Head of caudate nucleus (tissue), 42 donors: ENCODE measurements at regions not wholly inside any gene's neighbourhood (a gene's known extent, or its start where the extent isn't known, plus 50 kb on each side); places are given as distances from the start of the nearest gene placed in this dataset.

Experiments
- DNase-seq, 42 donors: peaks; one replicate each; pipeline versions ENCODE4 v3.0.0 to v3.0.0-alpha.2; 2020 to 2021; ENCODE audit warnings: mixed read lengths in 7 of 42
- intact Hi-C: fragments of 100-400 bp; cut with DNase I; formaldehyde crosslinking; loops from one replicate; pipeline ENCODE4 v1.15.0; 2022

GRCh38 chr2:221064058-221064854 lies 507.8 kb downstream of the EPHA4 start:
- intact Hi-C loops = no loop called here
- no peak for DNase-seq

- intact Hi-C loops = no loop called here
- no peak for DNase-seq
These were observed 507.2 kb downstream of the EPHA4 start for GRCh38 chr2:221064880-221065279.

GRCh38 chr2:221068123-221068522 lies 504.0 kb downstream of the EPHA4 start:
- intact Hi-C loops = no loop called here
- no peak for DNase-seq

- DNase-seq = no peak
- intact Hi-C loops = no loop called here
These were observed 502.0 kb downstream of the EPHA4 start for GRCh38 chr2:221070106-221070505.

GRCh38 chr2:221073326-221074049 lies 498.6 kb downstream of the EPHA4 start:
- intact Hi-C loops = no loop called here
- DNase-seq = no peak

GRCh38 chr2:221074238-221074637 lies 497.9 kb downstream of the EPHA4 start:
- intact Hi-C loops = no loop called here

GRCh38 chr2:221075203-221075602 lies 496.9 kb downstream of the EPHA4 start:
- no peak for DNase-seq
- intact Hi-C loops = no loop called here

More at GRCh38 chr2:221074238-221074637, 497.9 kb downstream of the EPHA4 start:
- DNase-seq = no peak

GRCh38 chr2:221077251-221077650 lies 494.9 kb downstream of the EPHA4 start:
- no peak for DNase-seq
- intact Hi-C loops = no loop called here

- intact Hi-C loops = no loop called here
- DNase-seq = no peak
These were observed 494.3 kb downstream of the EPHA4 start for GRCh38 chr2:221077799-221078198.

- intact Hi-C loops = no loop called here
- DNase-seq = no peak
These were observed 486.7 kb downstream of the EPHA4 start for GRCh38 chr2:221085341-221085900.

GRCh38 chr2:221085936-221086335 lies 486.2 kb downstream of the EPHA4 start:
- no peak for DNase-seq
- intact Hi-C loops = no loop called here

- intact Hi-C loops = no loop called here
- no peak for DNase-seq
These were observed 484.3 kb downstream of the EPHA4 start for GRCh38 chr2:221087779-221088178.

GRCh38 chr2:221088506-221088905 lies 483.6 kb downstream of the EPHA4 start:
- DNase-seq = no peak
- intact Hi-C loops = no loop called here

- intact Hi-C loops = no loop called here
These were observed 476.7 kb downstream of the EPHA4 start for GRCh38 chr2:221095356-221095755.

GRCh38 chr2:221096706-221097567 lies 475.2 kb downstream of the EPHA4 start:
- DNase-seq = no peak
- intact Hi-C loops = no loop called here

More at GRCh38 chr2:221095356-221095755, 476.7 kb downstream of the EPHA4 start:
- DNase-seq = no peak

GRCh38 chr2:221097568-221097915 lies 474.6 kb downstream of the EPHA4 start:
- no peak for DNase-seq
- intact Hi-C loops = no loop called here

- intact Hi-C loops = no loop called here
- DNase-seq = no peak
These were observed 474.2 kb downstream of the EPHA4 start for GRCh38 chr2:221097949-221098348.

- no peak for DNase-seq
- intact Hi-C loops = no loop called here
These were observed 471.5 kb downstream of the EPHA4 start for GRCh38 chr2:221100467-221101089.
